ENCODE measurements at regions not wholly inside any gene's neighbourhood (a gene's known extent, or its start where the extent isn't known, plus 50 kb on each side); places are given as distances from the start of the nearest gene placed in this dataset.

GRCh38 chr6:1445650-1446330 lies 56.4 kb downstream of the FOXF2 start:
- no peak for TF ChIP-seq CTCF (IDR thresholded peaks at IDR 0.05)

- no peak for TF ChIP-seq CTCF (IDR thresholded peaks at IDR 0.05)
These were observed 60.5 kb downstream of the FOXF2 start for GRCh38 chr6:1449896-1450295.

GRCh38 chr6:1453024-1453423 lies 63.6 kb downstream of the FOXF2 start:
- TF ChIP-seq CTCF (IDR thresholded peaks at IDR 0.05): no peak

GRCh38 chr6:1461207-1461606 lies 71.8 kb downstream of the FOXF2 start:
- TF ChIP-seq CTCF (IDR thresholded peaks at IDR 0.05): no peak

- no peak for TF ChIP-seq CTCF (IDR thresholded peaks at IDR 0.05)
These were observed 72.4 kb downstream of the FOXF2 start for GRCh38 chr6:1461736-1462135.

- TF ChIP-seq CTCF (IDR thresholded peaks at IDR 0.05): no peak
These were observed 73.9 kb downstream of the FOXF2 start for GRCh38 chr6:1463275-1463674.

- no peak for TF ChIP-seq CTCF (IDR thresholded peaks at IDR 0.05)
These were observed 74.5 kb downstream of the FOXF2 start for GRCh38 chr6:1463751-1464426.

Measured in LNCAP (cell line).